Stimulated activated CD8-positive, alpha-beta memory T cell treated with anti-CD3 and anti-CD28 coated beads, Interleukin-15, amount 100 ng/mL, for 24 hours (primary cell): ENCODE measurements at regions not wholly inside any gene's neighbourhood (a gene's known extent, or its start where the extent isn't known, plus 50 kb on each side); places are given as distances from the start of the nearest gene placed in this dataset.
A peak's percentile ranks its signal among the peaks of the same experiment; 100 is the strongest.
"Not testable (repeated sequence)": the region's sequence is repeated elsewhere in the genome, so short reads cannot be mapped to it uniquely, and the experiment has no call there.

Source experiments
- DNase-seq: peaks from one replicate; pipeline ENCODE4 v3.0.0-alpha.2; 2020; ENCODE audit warnings: low read depth

GRCh38 chr11:94235772-94236171 lies 68.6 kb upstream of the IZUMO1R start:
- not testable (repeated sequence) for DNase-seq

GRCh38 chr11:94236416-94236815 lies 68.0 kb upstream of the IZUMO1R start:
- DNase-seq = not testable (repeated sequence)

GRCh38 chr11:94237447-94238153 lies 66.8 kb upstream of the IZUMO1R start:
- DNase-seq = peak; percentile 12

- peak; percentile 10 for DNase-seq
These were observed 66.1 kb upstream of the IZUMO1R start for GRCh38 chr11:94238154-94238735.

- not testable (repeated sequence) for DNase-seq
These were observed 65.6 kb upstream of the IZUMO1R start for GRCh38 chr11:94238774-94239173.

GRCh38 chr11:94241896-94242295 lies 62.5 kb upstream of the IZUMO1R start:
- DNase-seq = no peak

GRCh38 chr11:94243571-94244515 lies 60.5 kb upstream of the IZUMO1R start:
- DNase-seq = no peak

GRCh38 chr11:94245121-94245520 lies 59.3 kb upstream of the IZUMO1R start:
- no peak for DNase-seq

GRCh38 chr11:94248301-94248700 lies 56.1 kb upstream of the IZUMO1R start:
- DNase-seq = not testable (repeated sequence)

GRCh38 chr11:94254214-94254613 lies 50.2 kb upstream of the IZUMO1R start:
- no peak for DNase-seq
